HG03039 (cell line): ENCODE measurements at regions not wholly inside any gene's neighbourhood (a gene's known extent, or its start where the extent isn't known, plus 50 kb on each side); places are given as distances from the start of the nearest gene placed in this dataset.

Source experiments
- ATAC-seq: cut with Tn5 transposase; IDR thresholded peaks from one replicate; pipeline ENCODE4 v1.9.1; 2021; ENCODE audit warnings: mild to moderate bottlenecking, moderate library complexity; ENCODE audit not compliant: unreplicated experiment

GRCh38 chr21:24935991-24936390, 671.3 kb downstream of the MRPL39 start:
- no peak for ATAC-seq

- ATAC-seq: no peak
Observed at GRCh38 chr21:24910591-24910990, 696.7 kb downstream of the MRPL39 start.

- ATAC-seq: no peak
Observed at GRCh38 chr21:24903994-24904635, 703.2 kb downstream of the MRPL39 start.

- no peak for ATAC-seq
Observed at GRCh38 chr21:24899138-24899537, 708.1 kb downstream of the MRPL39 start.

- ATAC-seq: no peak
Observed at GRCh38 chr21:24897883-24898282, 709.4 kb downstream of the MRPL39 start.

GRCh38 chr21:24896735-24897124, 710.6 kb downstream of the MRPL39 start:
- no peak for ATAC-seq

GRCh38 chr21:24895885-24896734, 711.2 kb downstream of the MRPL39 start:
- no peak for ATAC-seq

GRCh38 chr21:24894324-24894723, 713.0 kb downstream of the MRPL39 start:
- ATAC-seq: no peak

- no peak for ATAC-seq
Observed at GRCh38 chr21:24890021-24890420, 717.3 kb downstream of the MRPL39 start.

GRCh38 chr21:24881506-24881905, 725.8 kb downstream of the MRPL39 start:
- ATAC-seq: no peak

GRCh38 chr21:24870633-24871032, 736.6 kb downstream of the MRPL39 start:
- no peak for ATAC-seq

GRCh38 chr21:24869862-24870261, 737.4 kb downstream of the MRPL39 start:
- no peak for ATAC-seq

GRCh38 chr21:24868117-24868516, 739.2 kb downstream of the MRPL39 start:
- ATAC-seq: no peak

GRCh38 chr21:24861471-24861870, 745.8 kb downstream of the MRPL39 start:
- ATAC-seq: no peak

GRCh38 chr21:24856326-24856725, 751.0 kb downstream of the MRPL39 start:
- no peak for ATAC-seq

- no peak for ATAC-seq
Observed at GRCh38 chr21:24852610-24853195, 754.6 kb downstream of the MRPL39 start.

- ATAC-seq: no peak
Observed at GRCh38 chr21:24850121-24850520, 757.2 kb downstream of the MRPL39 start.

- ATAC-seq: no peak
Observed at GRCh38 chr21:24844671-24845070, 762.6 kb downstream of the MRPL39 start.

GRCh38 chr21:24840287-24840686, 767.0 kb downstream of the MRPL39 start:
- ATAC-seq: no peak

- ATAC-seq: no peak
Observed at GRCh38 chr21:24832961-24833360, 774.3 kb downstream of the MRPL39 start.

GRCh38 chr21:24829397-24829796, 777.9 kb downstream of the MRPL39 start:
- ATAC-seq: no peak

- ATAC-seq: no peak
Observed at GRCh38 chr21:24826822-24827221, 780.5 kb downstream of the MRPL39 start.
